ENCODE measurements at regions not wholly inside any gene's neighbourhood (a gene's known extent, or its start where the extent isn't known, plus 50 kb on each side); places are given as distances from the start of the nearest gene placed in this dataset.

GRCh38 chr22:22358686-22359085, 114.1 kb downstream of the VPREB1 start:
- H3K9me3 Mint-ChIP-seq, result peaks cover 11% of the 10 kb centered on the region
- H3K4me3 ChIP-seq (ENCODE audit: low read length), result no peak overlapping the region
- peaks cover 96% of the 10 kb centered on the region for H3K27me3 Mint-ChIP-seq (ENCODE audit: insufficient read depth)
- 87 to 90% methylated on average over 1 to 2 of the region's 2 CpGs for whole genome bisulfite sequencing, 2 experiments (ENCODE audit: insufficient coverage in 1 of 2, insufficient read length in 1 of 2)
- no peaks in the 10 kb centered on the region for H3K36me3 Mint-ChIP-seq (ENCODE audit: low read depth)
- no peaks in the 10 kb centered on the region for H3K36me3 ChIP-seq (ENCODE audit: control insufficient read depth, insufficient read depth, low read length)
- no peaks in the 10 kb centered on the region for H3K4me1 ChIP-seq (ENCODE audit: control insufficient read depth, insufficient read depth, low read length)
- no peaks in the 10 kb centered on the region for H3K9me3 ChIP-seq (ENCODE audit: control insufficient read depth, low read length)
- no peak overlapping the region for H3K9ac ChIP-seq (ENCODE audit: extremely low read depth, low read length, poor library complexity, severe bottlenecking)
- TF ChIP-seq CTCF (conservative IDR thresholded peaks at IDR 0.05), result no peak
- no peak for DNase-seq
- H3K4me3 Mint-ChIP-seq, result no peak overlapping the region
- H3K27ac Mint-ChIP-seq, result no peak overlapping the region
- H3K4me1 Mint-ChIP-seq, result no peaks in the 10 kb centered on the region
- H3K27me3 ChIP-seq (ENCODE audit: control insufficient read depth, insufficient read depth, low read length, poor library complexity, severe bottlenecking), result peaks cover 82% of the 10 kb centered on the region
- no peak overlapping the region for H3K27ac ChIP-seq (ENCODE audit: low read depth, low read length)

- no peaks in the 10 kb centered on the region for H3K4me1 Mint-ChIP-seq
- H3K27me3 ChIP-seq (ENCODE audit: control insufficient read depth, insufficient read depth, low read length, poor library complexity, severe bottlenecking), result peaks cover 82% of the 10 kb centered on the region
- no peak for TF ChIP-seq CTCF (conservative IDR thresholded peaks at IDR 0.05)
Measured at GRCh38 chr22:22359465-22359864, 114.9 kb downstream of the VPREB1 start.

GRCh38 chr22:22360014-22360413, 115.4 kb downstream of the VPREB1 start:
- no peak overlapping the region for H3K4me3 Mint-ChIP-seq
- no peaks in the 10 kb centered on the region for H3K4me1 Mint-ChIP-seq
- H3K27me3 Mint-ChIP-seq (ENCODE audit: insufficient read depth), result peaks cover 96% of the 10 kb centered on the region
- WGBS, 2 experiments (ENCODE audit: insufficient coverage in 1 of 2, insufficient read length in 1 of 2), result 90 to 94% methylated on average over 2 of the region's 2 CpGs
- no peak for DNase-seq
- Histone ChIP-seq H3K9ac (ENCODE audit: extremely low read depth, low read length, poor library complexity, severe bottlenecking) (no peak overlapping the region), H3K4me3 (ENCODE audit: low read length) (no peak overlapping the region), H3K27ac (ENCODE audit: low read depth, low read length) (no peak overlapping the region), H3K36me3 (ENCODE audit: control insufficient read depth, insufficient read depth, low read length) (no peaks in the 10 kb centered on the region), H3K9me3 (ENCODE audit: control insufficient read depth, low read length) (no peaks in the 10 kb centered on the region), H3K27me3 (ENCODE audit: control insufficient read depth, insufficient read depth, low read length, poor library complexity, severe bottlenecking) (peaks cover 82% of the 10 kb centered on the region), H3K4me1 (ENCODE audit: control insufficient read depth, insufficient read depth, low read length) (no peaks in the 10 kb centered on the region)
- no peaks in the 10 kb centered on the region for H3K36me3 Mint-ChIP-seq (ENCODE audit: low read depth)
- no peak for TF ChIP-seq CTCF (conservative IDR thresholded peaks at IDR 0.05)
- H3K27ac Mint-ChIP-seq, result no peak overlapping the region
- H3K9me3 Mint-ChIP-seq, result peaks cover 11% of the 10 kb centered on the region

More at GRCh38 chr22:22359465-22359864, 114.9 kb downstream of the VPREB1 start:
- no peaks in the 10 kb centered on the region for H3K4me1 ChIP-seq (ENCODE audit: control insufficient read depth, insufficient read depth, low read length)
- H3K9me3 ChIP-seq (ENCODE audit: control insufficient read depth, low read length), result no peaks in the 10 kb centered on the region
- H3K27me3 Mint-ChIP-seq (ENCODE audit: insufficient read depth), result peaks cover 96% of the 10 kb centered on the region
- WGBS, 2 experiments (ENCODE audit: insufficient coverage in 1 of 2, insufficient read length in 1 of 2), result 89 to 92% methylated on average over 2 of the region's 2 CpGs
- H3K9me3 Mint-ChIP-seq, result peaks cover 11% of the 10 kb centered on the region
- no peaks in the 10 kb centered on the region for H3K36me3 ChIP-seq (ENCODE audit: control insufficient read depth, insufficient read depth, low read length)
- H3K4me3 ChIP-seq (ENCODE audit: low read length), result no peak overlapping the region
- H3K27ac Mint-ChIP-seq, result no peak overlapping the region
- H3K9ac ChIP-seq (ENCODE audit: extremely low read depth, low read length, poor library complexity, severe bottlenecking), result no peak overlapping the region
- no peak overlapping the region for H3K27ac ChIP-seq (ENCODE audit: low read depth, low read length)
- DNase-seq, result no peak
- H3K4me3 Mint-ChIP-seq, result no peak overlapping the region
- H3K36me3 Mint-ChIP-seq (ENCODE audit: low read depth), result no peaks in the 10 kb centered on the region

Data from endodermal cell (in vitro differentiated cells).